Smooth muscle cell (in vitro differentiated cells): ENCODE measurements at regions not wholly inside any gene's neighbourhood (a gene's known extent, or its start where the extent isn't known, plus 50 kb on each side); places are given as distances from the start of the nearest gene placed in this dataset.

Experiments used
- DNase-seq: peaks from one replicate; lab custom pipeline; 2025; ENCODE audit not compliant: unreplicated experiment; lab: John Stamatoyannopoulos, UW
- H2AFZ ChIP-seq: fragments of 200-600 bp; sonication (generic); 2 replicates; pipeline ENCODE4 v1.6.0; 2016; ENCODE audit warnings: antibody characterized with exemption, low read depth, mild to moderate bottlenecking
- H3F3A ChIP-seq: fragments of 200-600 bp; sonication (generic); 2 replicates; pipeline ENCODE4 v1.6.0; 2017; ENCODE audit warnings: antibody characterized with exemption, low read depth
- H3K27ac ChIP-seq: fragments of 200-600 bp; sonication (generic); 2 replicates; pipeline ENCODE4 v1.5.1; 2016; ENCODE audit warnings: low read depth, mild to moderate bottlenecking
- H3K27me3 ChIP-seq: fragments of 200-600 bp; sonication (generic); 2 replicates; pipeline ENCODE4 v1.6.1; 2016; ENCODE audit warnings: low read depth, mild to moderate bottlenecking
- H3K36me3 ChIP-seq: fragments of 200-600 bp; sonication (generic); 2 replicates; pipeline ENCODE4 v1.5.1; 2016; ENCODE audit warnings: low read depth
- H3K4me1 ChIP-seq: fragments of 200-600 bp; sonication (generic); 2 replicates; pipeline ENCODE4 v1.5.1; 2016; ENCODE audit warnings: low read depth
- H3K4me2 ChIP-seq: fragments of 200-600 bp; sonication (generic); 2 replicates; pipeline ENCODE4 v1.6.0; 2016; ENCODE audit warnings: mild to moderate bottlenecking
- H3K4me3 ChIP-seq: fragments of 200-600 bp; sonication (generic); 2 replicates; pipeline ENCODE4 v1.5.1; 2016; ENCODE audit warnings: mild to moderate bottlenecking
- H3K79me2 ChIP-seq: fragments of 200-600 bp; sonication (generic); 2 replicates; pipeline ENCODE4 v1.6.0; 2016; ENCODE audit warnings: low read depth, mild to moderate bottlenecking
- H3K9ac ChIP-seq: fragments of 200-600 bp; sonication (generic); 2 replicates; pipeline ENCODE4 v1.6.0; 2016; ENCODE audit warnings: low read depth
- H3K9me3 ChIP-seq: fragments of 200-600 bp; sonication (generic); replicated peaks from 2 replicates; pipeline ENCODE4 v1.5.1; 2016; ENCODE audit warnings: low read depth
- H4K20me1 ChIP-seq: fragments of 200-600 bp; sonication (generic); 2 replicates; pipeline ENCODE4 v1.6.0; 2016; ENCODE audit warnings: low read depth
- WGBS: methylation state at CpG from one replicate; pipeline ENCODE4 v1.1.7; 2016; ENCODE audit warnings: low lambda C conversion rate; 5-methylcytosine and 5-hydroxymethylcytosine counted together
- TF ChIP-seq, protein P1 (sequence below): fragments of 200-600 bp; sonication (generic); IDR thresholded peaks from 2 replicates; pipeline ENCODE4 v1.5.1; 2017; ENCODE audit warnings: borderline replicate concordance, mild to moderate bottlenecking, antibody characterized with exemption; ENCODE audit not compliant: insufficient read depth, poor library complexity, severe bottlenecking

DNA sequence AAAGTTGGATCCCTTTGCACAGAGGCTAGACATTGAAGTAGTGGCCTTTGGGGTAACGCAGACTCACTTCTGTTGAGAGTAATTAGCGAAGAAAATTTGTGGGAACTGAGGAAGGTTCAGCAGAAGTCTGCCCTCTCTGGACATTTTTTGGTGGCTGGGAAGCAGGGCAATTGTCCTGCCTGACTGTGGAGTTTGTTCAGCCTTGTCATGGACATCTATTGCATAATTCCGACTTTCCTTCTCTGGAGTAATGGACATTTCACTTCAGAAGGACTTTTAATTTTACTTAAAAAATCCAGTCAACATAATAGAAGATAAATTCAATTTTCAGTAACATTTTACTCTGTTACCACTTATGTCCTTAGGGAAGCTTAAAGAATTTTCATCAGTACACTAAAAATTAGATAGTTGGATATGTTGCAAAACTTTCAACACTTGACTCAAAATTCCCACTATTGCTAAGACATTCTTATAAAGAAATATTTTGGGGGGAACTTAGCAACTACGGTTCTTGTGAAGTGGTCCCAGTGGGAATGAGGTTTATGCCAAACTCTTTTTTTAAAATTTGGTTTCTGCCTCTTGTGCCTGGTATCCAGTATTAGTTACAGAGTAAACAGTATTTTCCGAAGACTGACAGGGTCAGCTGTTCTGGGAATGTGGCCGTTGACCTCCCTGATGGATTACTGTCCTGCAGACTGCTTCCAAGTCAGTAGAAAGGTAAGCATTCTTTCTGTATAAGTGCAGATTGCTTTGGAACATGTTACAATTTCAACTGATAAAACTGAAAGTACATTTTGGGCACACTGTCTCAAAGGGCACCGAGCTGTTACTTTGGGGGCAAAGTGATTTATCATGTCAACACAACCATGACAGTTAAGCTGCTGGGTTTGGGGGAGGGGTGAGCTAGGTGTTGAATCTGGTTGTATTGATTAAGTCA is 100.6 kb upstream of the MLIP start:
- no peak for DNase-seq
- Histone ChIP-seq H3K27me3 (no peaks in the 10 kb centered on the region), H3K4me3 (no peak overlapping the region), H3K9ac (no peak overlapping the region), H3K4me1 (no peaks in the 10 kb centered on the region), H3K36me3 (no peaks in the 10 kb centered on the region), H3K27ac (no peak overlapping the region), H3K9me3 (no peaks in the 10 kb centered on the region), H4K20me1 (no peaks in the 10 kb centered on the region), H3F3A (no peaks in the 10 kb centered on the region), H3K4me2 (no peak overlapping the region), H3K79me2 (no peaks in the 10 kb centered on the region), H2AFZ (no peak overlapping the region)
- TF ChIP-seq, protein P1, sequence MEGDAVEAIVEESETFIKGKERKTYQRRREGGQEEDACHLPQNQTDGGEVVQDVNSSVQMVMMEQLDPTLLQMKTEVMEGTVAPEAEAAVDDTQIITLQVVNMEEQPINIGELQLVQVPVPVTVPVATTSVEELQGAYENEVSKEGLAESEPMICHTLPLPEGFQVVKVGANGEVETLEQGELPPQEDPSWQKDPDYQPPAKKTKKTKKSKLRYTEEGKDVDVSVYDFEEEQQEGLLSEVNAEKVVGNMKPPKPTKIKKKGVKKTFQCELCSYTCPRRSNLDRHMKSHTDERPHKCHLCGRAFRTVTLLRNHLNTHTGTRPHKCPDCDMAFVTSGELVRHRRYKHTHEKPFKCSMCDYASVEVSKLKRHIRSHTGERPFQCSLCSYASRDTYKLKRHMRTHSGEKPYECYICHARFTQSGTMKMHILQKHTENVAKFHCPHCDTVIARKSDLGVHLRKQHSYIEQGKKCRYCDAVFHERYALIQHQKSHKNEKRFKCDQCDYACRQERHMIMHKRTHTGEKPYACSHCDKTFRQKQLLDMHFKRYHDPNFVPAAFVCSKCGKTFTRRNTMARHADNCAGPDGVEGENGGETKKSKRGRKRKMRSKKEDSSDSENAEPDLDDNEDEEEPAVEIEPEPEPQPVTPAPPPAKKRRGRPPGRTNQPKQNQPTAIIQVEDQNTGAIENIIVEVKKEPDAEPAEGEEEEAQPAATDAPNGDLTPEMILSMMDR: no peak
- WGBS: 91% methylated on average over 7 of the region's 7 CpGs

DNA sequence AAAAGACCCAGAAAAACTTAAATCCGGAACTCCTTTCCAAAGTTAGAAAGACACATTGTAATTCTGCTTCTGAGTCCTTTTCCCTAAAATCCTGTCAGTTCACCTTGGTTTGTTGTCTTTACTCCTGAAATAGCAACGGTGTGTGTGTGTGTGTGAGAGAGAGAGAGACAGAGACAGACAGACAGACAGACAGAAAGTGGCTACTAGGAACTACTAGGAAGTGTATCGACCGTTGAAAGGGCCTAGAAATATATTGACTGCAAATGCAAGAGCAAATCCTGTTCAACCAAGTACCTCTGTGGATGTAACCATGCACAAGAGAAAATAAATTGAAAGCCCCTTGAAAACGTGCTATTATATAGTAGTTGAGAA is 100.0 kb upstream of the MLIP start:
- Histone ChIP-seq H3K27ac (no peak overlapping the region), H3F3A (no peaks in the 10 kb centered on the region), H3K36me3 (no peaks in the 10 kb centered on the region), H3K9me3 (no peaks in the 10 kb centered on the region), H3K4me1 (no peaks in the 10 kb centered on the region), H3K9ac (no peak overlapping the region), H3K4me2 (no peak overlapping the region), H2AFZ (no peak overlapping the region), H4K20me1 (no peaks in the 10 kb centered on the region), H3K27me3 (no peaks in the 10 kb centered on the region), H3K4me3 (no peak overlapping the region), H3K79me2 (no peaks in the 10 kb centered on the region)
- TF ChIP-seq, protein P1: no peak
- no peak for DNase-seq
- 89% methylated on average over 5 of the region's 5 CpGs for WGBS

DNA sequence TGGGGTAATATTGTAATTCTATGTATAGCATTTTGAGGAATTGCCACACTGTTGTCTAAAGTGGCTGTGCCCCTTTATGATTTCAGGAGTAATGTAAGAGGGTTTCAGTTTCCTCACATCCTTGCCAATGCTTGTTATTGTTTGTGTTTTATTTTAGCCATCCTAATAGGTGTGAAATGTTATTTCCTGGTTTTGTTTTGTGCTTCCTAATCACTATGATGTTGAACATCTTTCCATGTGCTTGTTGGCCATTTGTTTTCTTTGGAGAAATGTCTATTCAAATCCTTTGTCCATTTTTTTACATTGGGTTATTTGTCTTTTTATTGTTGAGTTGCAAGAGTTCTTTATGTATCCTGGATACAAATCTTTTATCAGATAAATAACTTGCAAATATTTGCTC is 97.3 kb upstream of the MLIP start:
- Histone ChIP-seq H3K79me2 (no peaks in the 10 kb centered on the region), H3K9me3 (no peaks in the 10 kb centered on the region), H3K9ac (no peak overlapping the region), H3K4me1 (no peaks in the 10 kb centered on the region), H3K36me3 (no peaks in the 10 kb centered on the region), H3K27me3 (no peaks in the 10 kb centered on the region), H3K4me3 (no peak overlapping the region), H3K27ac (no peak overlapping the region), H2AFZ (no peak overlapping the region), H4K20me1 (no peaks in the 10 kb centered on the region), H3F3A (no peaks in the 10 kb centered on the region), H3K4me2 (no peak overlapping the region)
- no peak for DNase-seq
- TF ChIP-seq, protein P1: no peak

DNA sequence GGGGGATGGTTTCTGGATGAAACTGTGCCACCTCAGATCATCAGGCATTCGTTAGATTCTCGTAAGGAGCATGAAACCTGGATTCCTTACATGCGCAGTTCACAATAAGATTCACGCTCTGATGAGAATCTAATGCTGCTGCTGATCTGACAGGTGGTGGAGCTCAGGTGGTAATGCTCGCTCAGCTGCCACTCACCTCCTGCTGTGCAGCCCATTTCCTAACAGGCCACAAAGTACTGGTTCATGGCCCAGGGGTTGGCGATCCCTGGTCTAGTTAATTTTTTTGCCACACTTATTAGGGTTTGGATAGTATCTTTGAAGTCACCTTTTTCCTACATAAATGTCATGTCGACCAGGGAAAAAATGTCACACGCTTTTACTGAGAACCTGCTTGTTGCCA is 96.8 kb upstream of the MLIP start:
- H3K27me3 ChIP-seq: no peaks in the 10 kb centered on the region
- no peak overlapping the region for H3K9ac ChIP-seq
- no peaks in the 10 kb centered on the region for H3F3A ChIP-seq
- H3K27ac ChIP-seq: no peak overlapping the region
- no peaks in the 10 kb centered on the region for H3K36me3 ChIP-seq
- TF ChIP-seq, protein P1: no peak
- H3K4me2 ChIP-seq: no peak overlapping the region
- H4K20me1 ChIP-seq: no peaks in the 10 kb centered on the region
- 93% methylated on average over 8 of the region's 8 CpGs for WGBS
- DNase-seq: no peak
- H2AFZ ChIP-seq: no peak overlapping the region
- no peak overlapping the region for H3K4me3 ChIP-seq
- no peaks in the 10 kb centered on the region for H3K9me3 ChIP-seq
- H3K79me2 ChIP-seq: no peaks in the 10 kb centered on the region
- H3K4me1 ChIP-seq: no peaks in the 10 kb centered on the region
